Keratinocyte (primary cell): ENCODE measurements at regions not wholly inside any gene's neighbourhood (a gene's known extent, or its start where the extent isn't known, plus 50 kb on each side); places are given as distances from the start of the nearest gene placed in this dataset.

ENCODE experiments used
- DNase-seq: peaks from one replicate; pipeline ENCODE4 v3.0.0-alpha.2; 2011; ENCODE audit warnings: low read depth, missing footprints, low spot score
- FAIRE-seq: peaks from 2 replicates; lab custom pipeline; 2011; peaks lifted over from hg19 to GRCh38; lab: Jason Lieb, UNC
- H2AFZ ChIP-seq: 2 replicates; pipeline ENCODE4 v1.6.0; 2012; ENCODE audit warnings: low read length, control low read depth, inconsistent platforms; ENCODE audit not compliant: control insufficient read depth
- H3K27ac ChIP-seq: 2 replicates; pipeline ENCODE4 v1.5.1; 2011; ENCODE audit warnings: low read length; ENCODE audit not compliant: control insufficient read depth, insufficient read depth
- H3K27me3 ChIP-seq: 3 replicates; pipeline ENCODE4 v1.6.0; 2011; ENCODE audit warnings: low read length; ENCODE audit not compliant: control insufficient read depth, insufficient read depth; ENCODE audit errors: extremely low read depth
- H3K36me3 ChIP-seq, 2 experiments: 2 replicates in 1 of 2; 3 replicates in 1 of 2; pipeline ENCODE4 v1.5.1; 2011; ENCODE audit warnings: low read length in 2 of 2, mild to moderate bottlenecking in 1 of 2; ENCODE audit not compliant: control insufficient read depth in 2 of 2, insufficient read depth in 2 of 2; ENCODE audit errors: extremely low read depth in 1 of 2
- H3K4me1 ChIP-seq: 3 replicates; pipeline ENCODE4 v1.5.1; 2011; ENCODE audit warnings: low read length; ENCODE audit not compliant: control insufficient read depth, insufficient read depth; ENCODE audit errors: extremely low read depth
- H3K4me2 ChIP-seq: 3 replicates; pipeline ENCODE4 v1.6.0; 2011; ENCODE audit warnings: low read depth, low read length; ENCODE audit not compliant: control insufficient read depth, insufficient read depth; ENCODE audit errors: extremely low read depth
- H3K4me3 ChIP-seq, 3 experiments: fragments of 200-600 bp in 1 of 3; sonication (generic) in 1 of 3; 2 replicates in 2 of 3; 3 replicates in 1 of 3; pipeline ENCODE4 v1.5.1; 2011 to 2016; ENCODE audit warnings: low read length in 3 of 3, mild to moderate bottlenecking in 3 of 3, control low read depth in 2 of 3, inconsistent platforms in 1 of 3, low read depth in 1 of 3, mixed read lengths in 1 of 3, mixed run types in 1 of 3, moderate library complexity in 1 of 3; ENCODE audit not compliant: control insufficient read depth in 2 of 3, insufficient read depth in 2 of 3; ENCODE audit errors: extremely low read depth in 1 of 3
- H3K79me2 ChIP-seq: 2 replicates; pipeline ENCODE4 v1.6.0; 2012; ENCODE audit warnings: low read length; ENCODE audit not compliant: control insufficient read depth, insufficient read depth
- H3K9ac ChIP-seq: 3 replicates; pipeline ENCODE4 v1.6.0; 2011; ENCODE audit warnings: low read length; ENCODE audit not compliant: control insufficient read depth, insufficient read depth; ENCODE audit errors: extremely low read depth
- H3K9me1 ChIP-seq: 3 replicates; pipeline ENCODE4 v1.6.0; 2011; ENCODE audit warnings: low read length; ENCODE audit not compliant: control insufficient read depth, insufficient read depth; ENCODE audit errors: extremely low read depth
- H3K9me3 ChIP-seq: 2 replicates; pipeline ENCODE4 v1.5.1; 2012; ENCODE audit warnings: low read depth, low read length; ENCODE audit not compliant: control insufficient read depth
- H4K20me1 ChIP-seq: 3 replicates; pipeline ENCODE4 v1.6.0; 2011; ENCODE audit warnings: low read length; ENCODE audit not compliant: control insufficient read depth, insufficient read depth; ENCODE audit errors: extremely low read depth
- EZH2 ChIP-seq: IDR thresholded peaks from one replicate; pipeline ENCODE4 v1.6.1; 2012; ENCODE audit warnings: inconsistent platforms, mild to moderate bottlenecking, low read length, moderate library complexity
- dilution Hi-C: fragments of 300-500 bp; cut with MboI; formaldehyde crosslinking; loops from one replicate; pipeline ENCODE4 v1.7.0; 2020; ENCODE audit warnings: low sequenced_read_pairs; ENCODE audit not compliant: extremely low pct_ligation_motif_present
- TF ChIP-seq, protein P1 (sequence below), 3 experiments: IDR thresholded peaks in 1 of 3; conservative IDR thresholded peaks in 1 of 3; optimal IDR thresholded peaks in 1 of 3; 2 replicates in 2 of 3; 3 replicates in 1 of 3; pipeline versions ENCODE3 to v1.5.1; 2011; ENCODE audit warnings: low read length in 3 of 3, mild to moderate bottlenecking in 3 of 3, moderate library complexity in 2 of 3, control low read depth in 1 of 3, inconsistent platforms in 1 of 3; ENCODE audit not compliant: insufficient read depth in 2 of 3; ENCODE audit errors: extremely low read depth in 1 of 3

- Histone ChIP-seq H3K4me2 (no peak overlapping the region), H3K4me1 (peaks cover 13% of the 10 kb centered on the region), H3K9me3 (no peaks in the 10 kb centered on the region), H3K27me3 (peaks cover 33% of the 10 kb centered on the region), H4K20me1 (no peaks in the 10 kb centered on the region), H3K27ac (no peak overlapping the region), H2AFZ (no peak overlapping the region), H3K9ac (no peak overlapping the region), H3K9me1 (no peaks in the 10 kb centered on the region), H3K4me3 (no peak overlapping the region), H3K36me3 (no peaks in the 10 kb centered on the region), H3K79me2 (no peaks in the 10 kb centered on the region)
- dilution Hi-C loops, result no loop called here
- DNase-seq (no peak), FAIRE-seq (no peak)
- no peak for TF ChIP-seq EZH2
- TF ChIP-seq, protein P1, sequence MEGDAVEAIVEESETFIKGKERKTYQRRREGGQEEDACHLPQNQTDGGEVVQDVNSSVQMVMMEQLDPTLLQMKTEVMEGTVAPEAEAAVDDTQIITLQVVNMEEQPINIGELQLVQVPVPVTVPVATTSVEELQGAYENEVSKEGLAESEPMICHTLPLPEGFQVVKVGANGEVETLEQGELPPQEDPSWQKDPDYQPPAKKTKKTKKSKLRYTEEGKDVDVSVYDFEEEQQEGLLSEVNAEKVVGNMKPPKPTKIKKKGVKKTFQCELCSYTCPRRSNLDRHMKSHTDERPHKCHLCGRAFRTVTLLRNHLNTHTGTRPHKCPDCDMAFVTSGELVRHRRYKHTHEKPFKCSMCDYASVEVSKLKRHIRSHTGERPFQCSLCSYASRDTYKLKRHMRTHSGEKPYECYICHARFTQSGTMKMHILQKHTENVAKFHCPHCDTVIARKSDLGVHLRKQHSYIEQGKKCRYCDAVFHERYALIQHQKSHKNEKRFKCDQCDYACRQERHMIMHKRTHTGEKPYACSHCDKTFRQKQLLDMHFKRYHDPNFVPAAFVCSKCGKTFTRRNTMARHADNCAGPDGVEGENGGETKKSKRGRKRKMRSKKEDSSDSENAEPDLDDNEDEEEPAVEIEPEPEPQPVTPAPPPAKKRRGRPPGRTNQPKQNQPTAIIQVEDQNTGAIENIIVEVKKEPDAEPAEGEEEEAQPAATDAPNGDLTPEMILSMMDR (optimal IDR thresholded peaks at IDR 0.05 in 1 of 3, IDR thresholded peaks at IDR 0.05 in 1 of 3, conservative IDR thresholded peaks at IDR 0.05 in 1 of 3; ENCODE audit: extremely low read depth in 1 of 3, insufficient read depth in 2 of 3, low read length in 3 of 3), result no peak
Measured at GRCh38 chr2:120865656-120866055, 130.0 kb downstream of the GLI2 start.

DNA sequence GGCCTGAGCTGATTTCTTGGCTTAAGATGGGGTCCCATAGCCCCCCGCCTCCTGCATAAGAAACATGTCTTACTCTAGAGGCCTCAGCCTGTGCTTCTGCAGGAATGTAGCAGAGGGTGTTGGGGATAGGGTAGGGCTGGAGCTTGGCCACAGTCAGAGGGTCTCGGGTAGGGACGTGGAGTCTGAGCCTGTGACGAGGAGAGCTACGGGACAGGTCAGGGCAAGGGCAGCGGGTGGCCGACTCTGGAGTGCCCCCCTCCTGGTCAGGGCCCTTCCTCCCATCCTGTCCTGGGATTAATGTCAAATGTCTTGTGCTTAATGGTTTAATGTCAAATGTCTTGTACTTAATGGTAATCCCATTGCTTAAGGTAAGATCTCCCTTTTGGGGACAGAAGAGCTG is 130.4 kb downstream of the GLI2 start:
- no peaks in the 10 kb centered on the region for H3K9me3 ChIP-seq
- no peak overlapping the region for H2AFZ ChIP-seq
- TF ChIP-seq, protein P1 (optimal IDR thresholded peaks at IDR 0.05 in 1 of 3, IDR thresholded peaks at IDR 0.05 in 1 of 3, conservative IDR thresholded peaks at IDR 0.05 in 1 of 3; ENCODE audit: extremely low read depth in 1 of 3, insufficient read depth in 2 of 3, low read length in 3 of 3), result no peak
- no peak for TF ChIP-seq EZH2
- no peaks in the 10 kb centered on the region for H4K20me1 ChIP-seq
- no peak for DNase-seq
- no peak overlapping the region for H3K27ac ChIP-seq
- H3K4me3 ChIP-seq, result no peak overlapping the region
- FAIRE-seq, result no peak
- dilution Hi-C loops, result no loop called here
- no peaks in the 10 kb centered on the region for H3K79me2 ChIP-seq
- peaks cover 13% of the 10 kb centered on the region for H3K4me1 ChIP-seq
- H3K36me3 ChIP-seq, result no peaks in the 10 kb centered on the region
- no peaks in the 10 kb centered on the region for H3K9me1 ChIP-seq
- H3K9ac ChIP-seq, result no peak overlapping the region
- H3K27me3 ChIP-seq, result peaks cover 33% of the 10 kb centered on the region
- no peak overlapping the region for H3K4me2 ChIP-seq
